ENCODE measurements at regions not wholly inside any gene's neighbourhood (a gene's known extent, or its start where the extent isn't known, plus 50 kb on each side); places are given as distances from the start of the nearest gene placed in this dataset.

- TF ChIP-seq CTCF (IDR thresholded peaks at IDR 0.05; ENCODE audit: low read length) (no peak), EZH2 (IDR thresholded peaks at IDR 0.05; ENCODE audit: borderline replicate concordance, low read length) (no peak)
Measured at GRCh38 chr10:117948493-117948892, 98.2 kb downstream of the RAB11FIP2 start.

Data from OCI-LY1 (cell line).